Panc1 (cell line): ENCODE measurements at regions not wholly inside any gene's neighbourhood (a gene's known extent, or its start where the extent isn't known, plus 50 kb on each side); places are given as distances from the start of the nearest gene placed in this dataset.

ENCODE experiments used
- ATAC-seq: fragments of 200-7000 bp; cut with Tn5 transposase; 2 replicates; pipeline ENCODE4 v1.9.1; 2020; ENCODE audit warnings: mild to moderate bottlenecking, moderate library complexity
- BruUV-seq: library from RNA; stranded (reverse); fragments of 400-500 nt; replicated peaks from 2 replicates; lab custom pipeline; 2021; lab: Mats Ljungman, UMichigan
- CTCF ChIA-PET: fragments of 300-600 bp; sonication (Branson Sonifier 250); formaldehyde crosslinking; loops from one replicate; lab custom pipeline; 2022; ENCODE audit warnings: antibody characterized with exemption; lab: Charles Lee
- POLR2A ChIA-PET: fragments of 300-600 bp; sonication (Branson Sonifier 250); formaldehyde crosslinking; loops from one replicate; lab custom pipeline; 2022; ENCODE audit warnings: antibody characterized with exemption; lab: Charles Lee
- DNase-seq: peaks from one replicate; pipeline ENCODE4 v3.0.0-alpha.2; 2010; ENCODE audit warnings: low read depth, low spot score
- H3K27ac ChIP-seq: 2 replicates; pipeline ENCODE4 v1.5.1; 2011; ENCODE audit warnings: mild to moderate bottlenecking, low read length, inconsistent platforms
- H3K27me3 ChIP-seq: fragments of 200-500 bp; sonication (Bioruptor generic); 2 replicates; pipeline ENCODE4 v1.6.0; 2014; ENCODE audit warnings: low read length, inconsistent platforms; ENCODE audit not compliant: control insufficient read depth, insufficient read depth
- H3K36me3 ChIP-seq: fragments of 200-500 bp; sonication (Bioruptor generic); 2 replicates; pipeline ENCODE4 v1.5.1; 2014; ENCODE audit warnings: inconsistent platforms, mild to moderate bottlenecking, low read length, moderate library complexity; ENCODE audit not compliant: control insufficient read depth, insufficient read depth
- H3K4me1 ChIP-seq: 2 replicates; pipeline ENCODE4 v1.5.1; 2011; ENCODE audit warnings: inconsistent platforms, mild to moderate bottlenecking, low read length, moderate library complexity; ENCODE audit not compliant: control insufficient read depth, insufficient read depth
- H3K4me3 ChIP-seq, 2 experiments: 2 replicates each; pipeline ENCODE4 v1.5.1; 2011 to 2012; ENCODE audit warnings: low read depth in 2 of 2, low read length in 2 of 2, mild to moderate bottlenecking in 2 of 2, inconsistent platforms in 1 of 2, moderate library complexity in 1 of 2
- H3K9me3 ChIP-seq: fragments of 200-500 bp; sonication (Bioruptor generic); 2 replicates; pipeline ENCODE4 v1.5.1; 2014; ENCODE audit warnings: low read depth, mild to moderate bottlenecking, inconsistent platforms, low read length, moderate library complexity; ENCODE audit not compliant: control insufficient read depth, insufficient read depth
- POLR2AphosphoS5 ChIP-seq: IDR thresholded peaks from 2 replicates; pipeline ENCODE4 v1.6.1; 2012; ENCODE audit warnings: mild to moderate bottlenecking, low read depth, low read length, moderate library complexity
- SIN3A ChIP-seq: IDR thresholded peaks from 2 replicates; pipeline ENCODE4 v1.6.1; 2012; ENCODE audit warnings: low read depth, mild to moderate bottlenecking, low read length, moderate library complexity, borderline replicate concordance; ENCODE audit not compliant: insufficient read depth
- TCF7L2 ChIP-seq: IDR thresholded peaks from 2 replicates; pipeline ENCODE4 v1.6.1; 2011; ENCODE audit warnings: mild to moderate bottlenecking, low read depth, low read length, inconsistent platforms
- in situ Hi-C: cut with HindIII; loops from 2 replicates; pipeline ENCODE4 v1.10.0; 2016; ENCODE audit warnings: low sequenced_read_pairs, low pct_unique_long_range_greater_than_20kb
- intact Hi-C: fragments of 100-400 bp; cut with micrococcal nuclease; formaldehyde crosslinking; loops from one replicate; pipeline ENCODE4 v1.10.0; 2022; ENCODE audit not compliant: unreplicated experiment
- TF ChIP-seq, protein P1 (sequence below), 2 experiments: IDR thresholded peaks; 2 replicates each; pipeline ENCODE4 v1.6.1; 2011 to 2012; ENCODE audit warnings: low read depth in 2 of 2, control low read depth in 1 of 2, low read length in 1 of 2, mild to moderate bottlenecking in 1 of 2, moderate library complexity in 1 of 2; ENCODE audit not compliant: insufficient read depth in 1 of 2
- TF ChIP-seq, protein P2 (sequence below): fragments of 450-650 bp; IDR thresholded peaks from 2 replicates; pipeline ENCODE4 v1.5.1; 2017; ENCODE audit warnings: mild to moderate bottlenecking

DNA sequence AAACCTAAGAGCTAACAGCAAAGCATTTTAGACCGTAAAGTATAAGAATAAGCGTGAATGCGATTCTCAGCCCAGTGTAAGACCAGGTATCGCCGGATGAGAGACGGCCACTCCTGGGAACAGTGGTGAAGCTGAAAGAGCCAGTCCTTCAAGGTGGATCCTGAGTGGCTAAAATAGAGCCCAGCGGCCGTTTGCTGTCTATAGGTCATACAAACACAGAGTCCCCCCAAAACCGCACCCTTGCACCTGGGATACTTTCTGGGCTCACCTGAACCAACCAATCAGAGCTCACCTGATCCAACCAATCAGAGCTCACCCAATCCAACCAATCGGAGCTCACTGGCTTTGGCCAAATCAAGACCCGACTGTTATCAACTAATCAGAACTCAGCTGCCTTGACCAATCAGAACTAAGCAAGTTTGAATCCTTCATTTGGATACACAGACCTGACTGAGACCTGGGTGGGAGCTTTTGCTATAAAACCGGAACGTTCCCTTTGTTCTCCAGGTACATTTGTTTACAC is 248.2 kb downstream of the DLL1 start:
- Histone ChIP-seq H3K27me3 (peaks cover 22% of the 10 kb centered on the region), H3K36me3 (no peaks in the 10 kb centered on the region), H3K27ac (no peak overlapping the region), H3K4me3 (no peak overlapping the region), H3K4me1 (no peaks in the 10 kb centered on the region), H3K9me3 (no peaks in the 10 kb centered on the region)
- in situ Hi-C loops (no loop called here), intact Hi-C loops (no loop called here)
- ATAC-seq (no peak), DNase-seq (no peak)
- no TSS peak for BruUV-seq
- POLR2A ChIA-PET: no interaction called here
- TF ChIP-seq, protein P1, sequence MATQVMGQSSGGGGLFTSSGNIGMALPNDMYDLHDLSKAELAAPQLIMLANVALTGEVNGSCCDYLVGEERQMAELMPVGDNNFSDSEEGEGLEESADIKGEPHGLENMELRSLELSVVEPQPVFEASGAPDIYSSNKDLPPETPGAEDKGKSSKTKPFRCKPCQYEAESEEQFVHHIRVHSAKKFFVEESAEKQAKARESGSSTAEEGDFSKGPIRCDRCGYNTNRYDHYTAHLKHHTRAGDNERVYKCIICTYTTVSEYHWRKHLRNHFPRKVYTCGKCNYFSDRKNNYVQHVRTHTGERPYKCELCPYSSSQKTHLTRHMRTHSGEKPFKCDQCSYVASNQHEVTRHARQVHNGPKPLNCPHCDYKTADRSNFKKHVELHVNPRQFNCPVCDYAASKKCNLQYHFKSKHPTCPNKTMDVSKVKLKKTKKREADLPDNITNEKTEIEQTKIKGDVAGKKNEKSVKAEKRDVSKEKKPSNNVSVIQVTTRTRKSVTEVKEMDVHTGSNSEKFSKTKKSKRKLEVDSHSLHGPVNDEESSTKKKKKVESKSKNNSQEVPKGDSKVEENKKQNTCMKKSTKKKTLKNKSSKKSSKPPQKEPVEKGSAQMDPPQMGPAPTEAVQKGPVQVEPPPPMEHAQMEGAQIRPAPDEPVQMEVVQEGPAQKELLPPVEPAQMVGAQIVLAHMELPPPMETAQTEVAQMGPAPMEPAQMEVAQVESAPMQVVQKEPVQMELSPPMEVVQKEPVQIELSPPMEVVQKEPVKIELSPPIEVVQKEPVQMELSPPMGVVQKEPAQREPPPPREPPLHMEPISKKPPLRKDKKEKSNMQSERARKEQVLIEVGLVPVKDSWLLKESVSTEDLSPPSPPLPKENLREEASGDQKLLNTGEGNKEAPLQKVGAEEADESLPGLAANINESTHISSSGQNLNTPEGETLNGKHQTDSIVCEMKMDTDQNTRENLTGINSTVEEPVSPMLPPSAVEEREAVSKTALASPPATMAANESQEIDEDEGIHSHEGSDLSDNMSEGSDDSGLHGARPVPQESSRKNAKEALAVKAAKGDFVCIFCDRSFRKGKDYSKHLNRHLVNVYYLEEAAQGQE (IDR thresholded peaks at IDR 0.05; ENCODE audit: insufficient read depth in 1 of 2, low read depth in 2 of 2, low read length in 1 of 2): no peak
- TF ChIP-seq TCF7L2 (no peak), SIN3A (no peak), POLR2AphosphoS5 (no peak)
- TF ChIP-seq, protein P2, sequence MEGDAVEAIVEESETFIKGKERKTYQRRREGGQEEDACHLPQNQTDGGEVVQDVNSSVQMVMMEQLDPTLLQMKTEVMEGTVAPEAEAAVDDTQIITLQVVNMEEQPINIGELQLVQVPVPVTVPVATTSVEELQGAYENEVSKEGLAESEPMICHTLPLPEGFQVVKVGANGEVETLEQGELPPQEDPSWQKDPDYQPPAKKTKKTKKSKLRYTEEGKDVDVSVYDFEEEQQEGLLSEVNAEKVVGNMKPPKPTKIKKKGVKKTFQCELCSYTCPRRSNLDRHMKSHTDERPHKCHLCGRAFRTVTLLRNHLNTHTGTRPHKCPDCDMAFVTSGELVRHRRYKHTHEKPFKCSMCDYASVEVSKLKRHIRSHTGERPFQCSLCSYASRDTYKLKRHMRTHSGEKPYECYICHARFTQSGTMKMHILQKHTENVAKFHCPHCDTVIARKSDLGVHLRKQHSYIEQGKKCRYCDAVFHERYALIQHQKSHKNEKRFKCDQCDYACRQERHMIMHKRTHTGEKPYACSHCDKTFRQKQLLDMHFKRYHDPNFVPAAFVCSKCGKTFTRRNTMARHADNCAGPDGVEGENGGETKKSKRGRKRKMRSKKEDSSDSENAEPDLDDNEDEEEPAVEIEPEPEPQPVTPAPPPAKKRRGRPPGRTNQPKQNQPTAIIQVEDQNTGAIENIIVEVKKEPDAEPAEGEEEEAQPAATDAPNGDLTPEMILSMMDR: no peak
- CTCF ChIA-PET: no interaction called here

DNA sequence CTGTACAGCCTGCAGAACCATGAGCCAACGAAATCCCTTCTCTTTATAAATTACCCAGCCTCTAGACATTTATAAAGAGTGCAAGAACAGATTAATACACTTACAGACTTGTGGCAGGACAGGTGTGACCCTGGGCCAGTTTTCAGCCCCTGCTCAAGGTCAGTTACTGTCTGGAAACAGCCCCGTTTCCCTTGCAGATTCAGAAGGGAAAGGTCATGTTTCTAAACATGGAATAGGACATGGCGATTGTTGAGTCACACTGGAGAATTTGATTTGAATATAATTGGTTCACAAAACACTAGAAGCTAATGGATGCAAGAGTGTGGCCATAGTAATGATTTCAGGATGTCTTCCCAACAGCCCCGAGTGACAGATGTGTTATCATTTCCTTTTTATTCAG is 248.8 kb downstream of the DLL1 start:
- Histone ChIP-seq H3K27me3 (peaks cover 22% of the 10 kb centered on the region), H3K4me1 (no peaks in the 10 kb centered on the region), H3K4me3 (no peak overlapping the region), H3K36me3 (no peaks in the 10 kb centered on the region), H3K27ac (no peak overlapping the region), H3K9me3 (no peaks in the 10 kb centered on the region)
- intact Hi-C loops: no loop called here
- CTCF ChIA-PET: no interaction called here
- DNase-seq: no peak
- no peak for TF ChIP-seq POLR2AphosphoS5
- TF ChIP-seq, protein P1 (IDR thresholded peaks at IDR 0.05; ENCODE audit: insufficient read depth in 1 of 2, low read depth in 2 of 2, low read length in 1 of 2): no peak
- TF ChIP-seq, protein P2: no peak
- no peak for TF ChIP-seq TCF7L2
- no peak for TF ChIP-seq SIN3A
- ATAC-seq: no peak
- POLR2A ChIA-PET: no interaction called here
- no TSS peak for BruUV-seq
- in situ Hi-C loops: no loop called here
